OCI-LY3 (cell line): ENCODE measurements at regions not wholly inside any gene's neighbourhood (a gene's known extent, or its start where the extent isn't known, plus 50 kb on each side); places are given as distances from the start of the nearest gene placed in this dataset.

Experiments used
- H2AFZ ChIP-seq: fragments of 200-600, 300-600 bp; shearing (Covaris generic); 2 replicates; pipeline ENCODE4 v1.6.0; 2014; ENCODE audit warnings: antibody characterized with exemption, low read depth, low read length
- H3K27ac ChIP-seq: fragments of 200-600, 300-600 bp; sonication (generic); 2 replicates; pipeline ENCODE4 v1.5.1; 2014; ENCODE audit warnings: mild to moderate bottlenecking, low read length, moderate library complexity, mixed read lengths
- H3K27me3 ChIP-seq: fragments of 200-600, 300-600 bp; sonication (generic); 2 replicates; pipeline ENCODE4 v1.6.1; 2014; ENCODE audit warnings: low read depth, low read length, mixed read lengths
- H3K36me3 ChIP-seq: fragments of 200-600, 300-600 bp; sonication (generic); replicated peaks from 2 replicates; pipeline ENCODE3; 2014; ENCODE audit warnings: low read depth, low read length, mixed read lengths
- H3K4me1 ChIP-seq: fragments of 300-600, 200-600 bp; sonication (generic); 2 replicates; pipeline ENCODE4 v1.6.1; 2014; ENCODE audit warnings: low read length, mixed read lengths
- H3K4me2 ChIP-seq: fragments of 200-600, 300-600 bp; sonication (generic); 2 replicates; pipeline ENCODE4 v1.6.1; 2014; ENCODE audit warnings: low read length, mixed read lengths
- H3K4me3 ChIP-seq: fragments of 300-600, 200-600 bp; sonication (generic); 2 replicates; pipeline ENCODE4 v1.5.1; 2014; ENCODE audit warnings: antibody characterized with exemption, mild to moderate bottlenecking, low read length, moderate library complexity
- H3K79me2 ChIP-seq: fragments of 300-600, 200-600 bp; shearing (Covaris generic); 2 replicates; pipeline ENCODE4 v1.6.1; 2014; ENCODE audit warnings: mild to moderate bottlenecking, low read length, mixed read lengths
- H3K9ac ChIP-seq: fragments of 300-600, 200-600 bp; shearing (Covaris generic); 2 replicates; pipeline ENCODE4 v1.6.0; 2014; ENCODE audit warnings: mild to moderate bottlenecking, low read length, moderate library complexity
- H3K9me3 ChIP-seq: fragments of 200-600, 300-600 bp; shearing (Covaris generic); 2 replicates; pipeline ENCODE4 v1.6.1; 2014; ENCODE audit warnings: low read length, mixed read lengths; ENCODE audit not compliant: insufficient read depth
- H4K20me1 ChIP-seq: fragments of 200-600, 300-600 bp; sonication (generic); 2 replicates; pipeline ENCODE4 v1.6.1; 2016; ENCODE audit warnings: low read length, mixed read lengths; ENCODE audit not compliant: insufficient read depth
- CTCF ChIP-seq: fragments of 200-600, 300-600 bp; sonication (generic); IDR thresholded peaks from 2 replicates; pipeline ENCODE4 v1.5.1; 2014; ENCODE audit warnings: antibody characterized with exemption, low read length, low read depth
- EZH2phosphoT487 ChIP-seq: fragments of 200-600 bp; shearing (Covaris generic); IDR thresholded peaks from 2 replicates; pipeline ENCODE4 v1.6.1; 2018; ENCODE audit warnings: antibody characterized with exemption, mixed run types, low read depth

- TF ChIP-seq EZH2phosphoT487 (no peak), CTCF (no peak)
- no peak overlapping the region for H3K27ac ChIP-seq
- H3K9ac ChIP-seq = no peak overlapping the region
- no peaks in the 10 kb centered on the region for H3K79me2 ChIP-seq
- H3K4me1 ChIP-seq = no peaks in the 10 kb centered on the region
- no peaks in the 10 kb centered on the region for H3K9me3 ChIP-seq
- H3K36me3 ChIP-seq = no peaks in the 10 kb centered on the region
- no peak overlapping the region for H3K4me2 ChIP-seq
- no peaks in the 10 kb centered on the region for H4K20me1 ChIP-seq
- H3K4me3 ChIP-seq = no peak overlapping the region
- H2AFZ ChIP-seq = no peak overlapping the region
- no peaks in the 10 kb centered on the region for H3K27me3 ChIP-seq
These were observed 76.3 kb upstream of the STOX2 start for GRCh38 chr4:183828839-183829238.

- no peak for TF ChIP-seq CTCF
- no peak for TF ChIP-seq EZH2phosphoT487
- Histone ChIP-seq H3K36me3 (no peaks in the 10 kb centered on the region), H3K9ac (no peak overlapping the region), H3K9me3 (no peaks in the 10 kb centered on the region), H4K20me1 (no peaks in the 10 kb centered on the region), H3K4me2 (no peak overlapping the region), H2AFZ (no peak overlapping the region), H3K27me3 (no peaks in the 10 kb centered on the region), H3K4me3 (no peak overlapping the region), H3K27ac (no peak overlapping the region), H3K4me1 (no peaks in the 10 kb centered on the region), H3K79me2 (no peaks in the 10 kb centered on the region)
These were observed 74.6 kb upstream of the STOX2 start for GRCh38 chr4:183830438-183830985.

- no peaks in the 10 kb centered on the region for H3K27me3 ChIP-seq
- H3K4me1 ChIP-seq = no peaks in the 10 kb centered on the region
- no peak overlapping the region for H3K4me2 ChIP-seq
- no peak overlapping the region for H2AFZ ChIP-seq
- no peaks in the 10 kb centered on the region for H3K9me3 ChIP-seq
- no peaks in the 10 kb centered on the region for H3K36me3 ChIP-seq
- H3K79me2 ChIP-seq = no peaks in the 10 kb centered on the region
- H3K27ac ChIP-seq = no peak overlapping the region
- no peak overlapping the region for H3K4me3 ChIP-seq
- TF ChIP-seq CTCF = no peak
- TF ChIP-seq EZH2phosphoT487 = no peak
- H4K20me1 ChIP-seq = no peaks in the 10 kb centered on the region
- H3K9ac ChIP-seq = no peak overlapping the region
These were observed 74.1 kb upstream of the STOX2 start for GRCh38 chr4:183831026-183831446.

- H4K20me1 ChIP-seq = no peaks in the 10 kb centered on the region
- H3K9me3 ChIP-seq = no peaks in the 10 kb centered on the region
- no peak overlapping the region for H3K4me2 ChIP-seq
- no peak overlapping the region for H2AFZ ChIP-seq
- no peaks in the 10 kb centered on the region for H3K4me1 ChIP-seq
- no peak overlapping the region for H3K9ac ChIP-seq
- H3K36me3 ChIP-seq = no peaks in the 10 kb centered on the region
- H3K4me3 ChIP-seq = no peak overlapping the region
- no peak overlapping the region for H3K27ac ChIP-seq
- TF ChIP-seq CTCF (no peak), EZH2phosphoT487 (no peak)
- no peaks in the 10 kb centered on the region for H3K27me3 ChIP-seq
- H3K79me2 ChIP-seq = no peaks in the 10 kb centered on the region
These were observed 73.4 kb upstream of the STOX2 start for GRCh38 chr4:183831683-183832082.
